HEK293 (cell line): ENCODE measurements at regions not wholly inside any gene's neighbourhood (a gene's known extent, or its start where the extent isn't known, plus 50 kb on each side); places are given as distances from the start of the nearest gene placed in this dataset.

ENCODE experiments used
- CTCF ChIA-PET: fragments of 350-600 bp; formaldehyde crosslinking; extraction: SDS; loops from one replicate; lab custom pipeline; 2021; ENCODE audit warnings: antibody characterized with exemption; lab: Yijun Ruan, JAX
- POLR2A ChIA-PET: fragments of 300-600 bp; formaldehyde crosslinking; extraction: SDS; loops from one replicate; lab custom pipeline; 2020; ENCODE audit warnings: antibody characterized with exemption, inconsistent platforms; lab: Yijun Ruan, JAX
- H3K27ac ChIP-seq: fragments of 200-500 bp; sonication (Bioruptor generic); 2 replicates; pipeline ENCODE4 v1.5.1; 2014; ENCODE audit warnings: low read depth, low read length, control low read depth, inconsistent platforms; ENCODE audit errors: extremely low read depth
- H3K36me3 ChIP-seq, 2 experiments: fragments of 200-500 bp in 1 of 2; sonication (Bioruptor generic) in 1 of 2; 1 replicate in 1 of 2; 2 replicates in 1 of 2; pipeline ENCODE4 v1.5.1; 2014 to 2017; ENCODE audit warnings: inconsistent platforms in 2 of 2, low read length in 2 of 2; ENCODE audit not compliant: control insufficient read depth in 2 of 2, insufficient read depth in 1 of 2
- H3K4me1 ChIP-seq: fragments of 200-500 bp; sonication (Bioruptor generic); 2 replicates; pipeline ENCODE4 v1.5.1; 2014; ENCODE audit warnings: mild to moderate bottlenecking, low read length, inconsistent platforms; ENCODE audit not compliant: control insufficient read depth, insufficient read depth
- H3K4me3 ChIP-seq: 2 replicates; pipeline ENCODE4 v1.5.1; 2011; ENCODE audit warnings: low read depth, mild to moderate bottlenecking, control low read depth, low read length, moderate library complexity
- H3K9me3 ChIP-seq: fragments of 200-500 bp; sonication (Bioruptor generic); 2 replicates; pipeline ENCODE4 v1.5.1; 2014; ENCODE audit warnings: low read depth, low read length, inconsistent platforms; ENCODE audit not compliant: control insufficient read depth, insufficient read depth
- BCL11B ChIP-seq: fragments of 450-650 bp; formaldehyde crosslinking; IDR thresholded peaks from 2 replicates; pipeline ENCODE4 v1.5.1; 2016; ENCODE audit warnings: low read depth, missing biosample characterization, missing genetic modification characterization
- MZF1 ChIP-seq: fragments of 450-650 bp; formaldehyde crosslinking; IDR thresholded peaks from 2 replicates; pipeline ENCODE4 v1.5.1; 2017; ENCODE audit warnings: missing biosample characterization, missing genetic modification characterization, borderline replicate concordance
- SP3 ChIP-seq: fragments of 450-650 bp; formaldehyde crosslinking; IDR thresholded peaks from 2 replicates; pipeline ENCODE4 v1.5.1; 2016; ENCODE audit warnings: missing biosample characterization, missing genetic modification characterization
- ZNF140 ChIP-seq: fragments of 450-650 bp; formaldehyde crosslinking; IDR thresholded peaks from 2 replicates; pipeline ENCODE4 v1.5.1; 2016; ENCODE audit warnings: missing biosample characterization, missing genetic modification characterization
- ZNF274 ChIP-seq, 2 experiments: fragments of 200-500 bp in 1 of 2; fragments of 450-650 bp in 1 of 2; sonication (Bioruptor generic) in 1 of 2; formaldehyde crosslinking in 1 of 2; IDR thresholded peaks; 2 replicates each; pipeline versions ENCODE4 v1.5.1 to v1.6.1; 2014 to 2016; ENCODE audit warnings: borderline replicate concordance in 1 of 2, inconsistent platforms in 1 of 2, low read length in 1 of 2, missing biosample characterization in 1 of 2, missing genetic modification characterization in 1 of 2
- ZNF366 ChIP-seq: fragments of 450-650 bp; formaldehyde crosslinking; conservative IDR thresholded peaks from 2 replicates; pipeline ENCODE4 v1.5.1; 2016; ENCODE audit warnings: missing biosample characterization, missing genetic modification characterization
- ZNF433 ChIP-seq: fragments of 450-650 bp; formaldehyde crosslinking; IDR thresholded peaks from 2 replicates; pipeline ENCODE4 v1.5.1; 2016; ENCODE audit warnings: missing biosample characterization, missing genetic modification characterization, low read depth
- ZNF48 ChIP-seq: fragments of 450-650 bp; formaldehyde crosslinking; IDR thresholded peaks from 2 replicates; pipeline ENCODE4 v1.5.1; 2016; ENCODE audit warnings: missing biosample characterization, missing genetic modification characterization
- ZNF571 ChIP-seq: fragments of 450-650 bp; formaldehyde crosslinking; IDR thresholded peaks from 2 replicates; pipeline ENCODE4 v1.5.0; 2017; ENCODE audit warnings: missing biosample characterization, missing genetic modification characterization
- ZNF792 ChIP-seq: fragments of 450-650 bp; formaldehyde crosslinking; IDR thresholded peaks from 2 replicates; pipeline ENCODE4 v1.5.1; 2016; ENCODE audit warnings: missing biosample characterization, missing genetic modification characterization
- ZNF843 ChIP-seq: fragments of 450-650 bp; formaldehyde crosslinking; IDR thresholded peaks from 2 replicates; pipeline ENCODE4 v1.5.1; 2016; ENCODE audit warnings: missing biosample characterization, missing genetic modification characterization
- TF ChIP-seq, protein P1 (sequence below): fragments of 450-650 bp; formaldehyde crosslinking; IDR thresholded peaks from 2 replicates; pipeline ENCODE4 v1.5.1; 2016; ENCODE audit warnings: missing biosample characterization, missing genetic modification characterization, borderline replicate concordance
- TF ChIP-seq, protein P2 (sequence below): fragments of 450-650 bp; formaldehyde crosslinking; IDR thresholded peaks from 2 replicates; pipeline ENCODE4 v1.5.1; 2016; ENCODE audit warnings: missing biosample characterization, missing genetic modification characterization
- TF ChIP-seq, protein P3 (sequence below): fragments of 450-650 bp; formaldehyde crosslinking; IDR thresholded peaks from 2 replicates; pipeline ENCODE4 v1.5.1; 2016; ENCODE audit warnings: missing biosample characterization, missing genetic modification characterization

DNA sequence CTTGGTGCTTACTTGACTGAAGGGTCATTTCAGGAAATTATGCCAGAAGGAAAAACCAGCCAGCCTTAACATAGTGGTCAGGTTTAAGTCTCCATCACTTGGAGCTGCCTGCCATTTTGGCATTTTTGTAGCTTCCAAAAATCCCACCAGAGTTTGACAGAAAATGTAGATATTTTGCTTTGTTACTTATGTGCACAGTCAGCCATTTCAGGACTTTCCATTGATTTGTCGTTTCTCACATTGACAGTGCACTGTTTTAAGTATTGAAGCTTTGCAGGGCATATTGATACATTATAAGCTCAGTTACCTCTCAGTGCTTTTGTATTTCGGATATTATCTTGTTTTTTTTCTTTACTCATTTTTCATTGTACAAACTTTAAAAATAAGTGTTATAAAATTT is 89.0 kb upstream of the ANKRD34C start (continued):
- TF ChIP-seq, protein P1, sequence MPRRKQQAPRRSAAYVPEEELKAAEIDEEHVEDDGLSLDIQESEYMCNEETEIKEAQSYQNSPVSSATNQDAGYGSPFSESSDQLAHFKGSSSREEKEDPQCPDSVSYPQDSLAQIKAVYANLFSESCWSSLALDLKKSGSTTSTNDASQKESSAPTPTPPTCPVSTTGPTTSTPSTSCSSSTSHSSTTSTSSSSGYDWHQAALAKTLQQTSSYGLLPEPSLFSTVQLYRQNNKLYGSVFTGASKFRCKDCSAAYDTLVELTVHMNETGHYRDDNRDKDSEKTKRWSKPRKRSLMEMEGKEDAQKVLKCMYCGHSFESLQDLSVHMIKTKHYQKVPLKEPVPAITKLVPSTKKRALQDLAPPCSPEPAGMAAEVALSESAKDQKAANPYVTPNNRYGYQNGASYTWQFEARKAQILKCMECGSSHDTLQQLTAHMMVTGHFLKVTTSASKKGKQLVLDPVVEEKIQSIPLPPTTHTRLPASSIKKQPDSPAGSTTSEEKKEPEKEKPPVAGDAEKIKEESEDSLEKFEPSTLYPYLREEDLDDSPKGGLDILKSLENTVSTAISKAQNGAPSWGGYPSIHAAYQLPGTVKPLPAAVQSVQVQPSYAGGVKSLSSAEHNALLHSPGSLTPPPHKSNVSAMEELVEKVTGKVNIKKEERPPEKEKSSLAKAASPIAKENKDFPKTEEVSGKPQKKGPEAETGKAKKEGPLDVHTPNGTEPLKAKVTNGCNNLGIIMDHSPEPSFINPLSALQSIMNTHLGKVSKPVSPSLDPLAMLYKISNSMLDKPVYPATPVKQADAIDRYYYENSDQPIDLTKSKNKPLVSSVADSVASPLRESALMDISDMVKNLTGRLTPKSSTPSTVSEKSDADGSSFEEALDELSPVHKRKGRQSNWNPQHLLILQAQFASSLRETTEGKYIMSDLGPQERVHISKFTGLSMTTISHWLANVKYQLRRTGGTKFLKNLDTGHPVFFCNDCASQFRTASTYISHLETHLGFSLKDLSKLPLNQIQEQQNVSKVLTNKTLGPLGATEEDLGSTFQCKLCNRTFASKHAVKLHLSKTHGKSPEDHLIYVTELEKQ, result no peak
- TF ChIP-seq SP3 (no peak), ZNF366 (no peak)

DNA sequence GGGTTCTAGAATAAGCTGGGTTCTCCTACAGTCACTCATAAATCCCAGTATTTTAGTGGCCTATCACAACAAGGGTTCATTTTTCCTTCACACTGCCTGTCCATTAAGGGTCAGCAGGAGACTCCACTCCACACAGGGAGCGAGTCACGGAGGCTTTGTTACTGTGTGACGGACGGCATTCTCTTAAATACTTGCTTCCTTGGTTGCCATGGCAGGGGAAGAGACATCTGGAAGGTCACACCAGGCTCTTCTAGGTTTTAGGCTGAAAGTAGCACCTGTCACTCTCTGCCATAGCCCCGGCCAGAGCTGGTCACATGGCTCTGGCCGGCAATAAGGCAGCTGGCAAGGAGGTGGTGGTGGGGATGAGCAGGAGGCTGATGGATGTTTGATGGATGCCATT is 89.4 kb upstream of the ANKRD34C start:
- ChIA-PET CTCF (interaction anchor here (1.0 to 5.6 kb wide), 4 partner anchors 9 to 213 kb away, joined by 4 to 53 read pairs (median 12); no protein-coding TSS in a partner anchor), POLR2A (interaction anchor here (1.1 kb wide), 1 partner anchor 8 kb away, joined by 3 read pairs; no protein-coding TSS in a partner anchor)
- Histone ChIP-seq H3K27ac (no peak overlapping the region), H3K4me3 (no peak overlapping the region), H3K4me1 (0 out of 2 replicates have a peak, but pooled peaks cover 5% of the 10 kb centered on the region), H3K9me3 (no peaks in the 10 kb centered on the region), H3K36me3 (no peaks in the 10 kb centered on the region)
- TF ChIP-seq ZNF433, result no peak
- no peak for TF ChIP-seq ZNF571 (tag by site-specific recombination)
- no peak for TF ChIP-seq ZNF792 (tag by site-specific recombination)

DNA sequence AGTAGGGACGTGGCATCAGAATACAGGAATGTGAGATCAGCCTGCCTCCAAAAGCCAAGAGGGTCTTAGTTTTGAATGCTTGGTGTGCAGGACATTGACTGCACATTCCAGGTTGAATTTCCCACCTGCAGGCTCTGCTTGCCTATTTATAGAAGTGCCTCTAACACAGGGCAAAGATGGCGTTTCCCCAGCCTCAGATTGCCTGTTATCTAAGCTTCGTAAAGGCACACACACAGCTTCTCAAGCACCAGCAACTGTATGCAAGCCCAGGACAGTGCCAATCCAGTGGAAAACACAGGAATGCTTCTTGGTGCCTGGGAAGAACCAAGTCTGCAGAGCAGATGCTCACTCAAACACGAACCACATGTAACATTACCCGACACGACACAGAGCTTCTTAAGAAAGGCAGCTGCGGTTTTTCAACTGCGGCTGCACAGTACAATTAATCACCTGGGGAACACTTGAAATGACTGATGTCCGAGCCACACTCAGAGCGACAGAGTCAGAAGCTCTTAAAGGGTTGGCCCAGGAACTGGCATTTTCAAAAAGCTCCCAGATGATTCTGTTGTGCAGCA is 90.0 kb upstream of the ANKRD34C start:
- TF ChIP-seq BCL11B (tag by site-specific recombination) (no peak), MZF1 (tag by site-specific recombination) (no peak), ZNF48 (no peak), ZNF140 (tag by site-specific recombination) (no peak), SP3 (no peak), ZNF274 (IDR thresholded peaks at IDR 0.05; ENCODE audit: low read length) (no peak), ZNF274 (tag by site-specific recombination; IDR thresholded peaks at IDR 0.05; ENCODE audit: borderline replicate concordance) (no peak), ZNF843 (tag by site-specific recombination) (no peak)
- TF ChIP-seq, protein P2, sequence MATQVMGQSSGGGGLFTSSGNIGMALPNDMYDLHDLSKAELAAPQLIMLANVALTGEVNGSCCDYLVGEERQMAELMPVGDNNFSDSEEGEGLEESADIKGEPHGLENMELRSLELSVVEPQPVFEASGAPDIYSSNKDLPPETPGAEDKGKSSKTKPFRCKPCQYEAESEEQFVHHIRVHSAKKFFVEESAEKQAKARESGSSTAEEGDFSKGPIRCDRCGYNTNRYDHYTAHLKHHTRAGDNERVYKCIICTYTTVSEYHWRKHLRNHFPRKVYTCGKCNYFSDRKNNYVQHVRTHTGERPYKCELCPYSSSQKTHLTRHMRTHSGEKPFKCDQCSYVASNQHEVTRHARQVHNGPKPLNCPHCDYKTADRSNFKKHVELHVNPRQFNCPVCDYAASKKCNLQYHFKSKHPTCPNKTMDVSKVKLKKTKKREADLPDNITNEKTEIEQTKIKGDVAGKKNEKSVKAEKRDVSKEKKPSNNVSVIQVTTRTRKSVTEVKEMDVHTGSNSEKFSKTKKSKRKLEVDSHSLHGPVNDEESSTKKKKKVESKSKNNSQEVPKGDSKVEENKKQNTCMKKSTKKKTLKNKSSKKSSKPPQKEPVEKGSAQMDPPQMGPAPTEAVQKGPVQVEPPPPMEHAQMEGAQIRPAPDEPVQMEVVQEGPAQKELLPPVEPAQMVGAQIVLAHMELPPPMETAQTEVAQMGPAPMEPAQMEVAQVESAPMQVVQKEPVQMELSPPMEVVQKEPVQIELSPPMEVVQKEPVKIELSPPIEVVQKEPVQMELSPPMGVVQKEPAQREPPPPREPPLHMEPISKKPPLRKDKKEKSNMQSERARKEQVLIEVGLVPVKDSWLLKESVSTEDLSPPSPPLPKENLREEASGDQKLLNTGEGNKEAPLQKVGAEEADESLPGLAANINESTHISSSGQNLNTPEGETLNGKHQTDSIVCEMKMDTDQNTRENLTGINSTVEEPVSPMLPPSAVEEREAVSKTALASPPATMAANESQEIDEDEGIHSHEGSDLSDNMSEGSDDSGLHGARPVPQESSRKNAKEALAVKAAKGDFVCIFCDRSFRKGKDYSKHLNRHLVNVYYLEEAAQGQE (tag by site-specific recombination), result no peak
- TF ChIP-seq, protein P3, sequence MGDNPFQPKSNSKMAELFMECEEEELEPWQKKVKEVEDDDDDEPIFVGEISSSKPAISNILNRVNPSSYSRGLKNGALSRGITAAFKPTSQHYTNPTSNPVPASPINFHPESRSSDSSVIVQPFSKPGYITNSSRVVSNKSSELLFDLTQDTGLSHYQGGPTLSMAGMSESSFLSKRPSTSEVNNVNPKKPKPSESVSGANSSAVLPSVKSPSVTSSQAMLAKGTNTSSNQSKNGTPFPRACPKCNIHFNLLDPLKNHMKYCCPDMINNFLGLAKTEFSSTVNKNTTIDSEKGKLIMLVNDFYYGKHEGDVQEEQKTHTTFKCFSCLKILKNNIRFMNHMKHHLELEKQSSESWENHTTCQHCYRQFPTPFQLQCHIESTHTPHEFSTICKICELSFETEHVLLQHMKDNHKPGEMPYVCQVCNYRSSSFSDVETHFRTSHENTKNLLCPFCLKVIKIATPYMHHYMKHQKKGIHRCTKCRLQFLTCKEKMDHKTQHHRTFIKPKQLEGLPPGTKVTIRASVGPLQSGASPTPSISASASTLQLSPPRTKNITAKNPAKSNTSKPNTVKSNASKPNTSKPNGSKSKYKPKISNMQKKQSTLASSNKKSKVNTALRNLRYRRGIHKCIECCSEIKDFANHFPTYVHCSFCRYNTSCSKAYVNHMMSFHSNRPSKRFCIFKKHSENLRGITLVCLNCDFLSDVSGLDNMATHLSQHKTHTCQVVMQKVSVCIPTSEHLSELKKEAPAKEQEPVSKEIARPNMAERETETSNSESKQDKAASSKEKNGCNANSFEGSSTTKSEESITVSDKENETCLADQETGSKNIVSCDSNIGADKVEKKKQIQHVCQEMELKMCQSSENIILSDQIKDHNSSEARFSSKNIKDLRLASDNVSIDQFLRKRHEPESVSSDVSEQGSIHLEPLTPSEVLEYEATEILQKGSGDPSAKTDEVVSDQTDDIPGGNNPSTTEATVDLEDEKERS, result no peak
- CTCF ChIA-PET, result interaction anchor here (1.0 to 5.6 kb wide), 4 partner anchors 9 to 213 kb away, joined by 4 to 53 read pairs (median 12); no protein-coding TSS in a partner anchor
- POLR2A ChIA-PET, result no interaction called here
- Histone ChIP-seq H3K36me3 (no peaks in the 10 kb centered on the region), H3K4me3 (no peak overlapping the region), H3K4me1 (0 out of 2 replicates have a peak, but pooled peaks cover 5% of the 10 kb centered on the region), H3K9me3 (no peaks in the 10 kb centered on the region), H3K27ac (no peak overlapping the region)
